Upper lobe of right lung (tissue), 1 donor: ENCODE measurements at regions not wholly inside any gene's neighbourhood (a gene's known extent, or its start where the extent isn't known, plus 50 kb on each side); places are given as distances from the start of the nearest gene placed in this dataset.

ENCODE experiments used
- ATAC-seq: fragments of 200-7000 bp; cut with Tn5 transposase; one replicate; pipeline ENCODE4 v1.9.1; 2020; ENCODE audit warnings: mild to moderate bottlenecking, moderate library complexity
- DNase-seq: peaks from one replicate; pipeline ENCODE4 v3.0.0-alpha.2; 2020
- H3K27ac ChIP-seq: fragments of 200-600 bp; one replicate; pipeline ENCODE4 v1.8.0; 2022
- H3K27me3 ChIP-seq: fragments of 200-600 bp; one replicate; pipeline ENCODE4 v1.8.0; 2022; ENCODE audit warnings: mild to moderate bottlenecking
- H3K36me3 ChIP-seq: fragments of 200-600 bp; one replicate; pipeline ENCODE4 v1.8.0; 2022
- H3K4me1 ChIP-seq: fragments of 200-600 bp; one replicate; pipeline ENCODE4 v1.8.0; 2022
- H3K4me3 ChIP-seq: fragments of 200-600 bp; one replicate; pipeline ENCODE4 v1.8.0; 2022; ENCODE audit warnings: mild to moderate bottlenecking
- H3K9me3 ChIP-seq: fragments of 200-600 bp; one replicate; pipeline ENCODE4 v1.8.0; 2022
- intact Hi-C: fragments of 100-400 bp; cut with DNase I; formaldehyde crosslinking; loops from one replicate; pipeline ENCODE4 v1.11.0; 2022
- TF ChIP-seq, protein P1 (sequence below): fragments of 200-600 bp; IDR thresholded peaks from one replicate; pipeline ENCODE4 v1.8.0; 2022; ENCODE audit warnings: antibody characterized with exemption
- donor health status: DM: no; HTN: yes; CAD: no; lungs with severe emphysema.

- ATAC-seq (no peak), DNase-seq (no peak)
- no peaks in the 10 kb centered on the region for H3K4me1 ChIP-seq
- TF ChIP-seq, protein P1, sequence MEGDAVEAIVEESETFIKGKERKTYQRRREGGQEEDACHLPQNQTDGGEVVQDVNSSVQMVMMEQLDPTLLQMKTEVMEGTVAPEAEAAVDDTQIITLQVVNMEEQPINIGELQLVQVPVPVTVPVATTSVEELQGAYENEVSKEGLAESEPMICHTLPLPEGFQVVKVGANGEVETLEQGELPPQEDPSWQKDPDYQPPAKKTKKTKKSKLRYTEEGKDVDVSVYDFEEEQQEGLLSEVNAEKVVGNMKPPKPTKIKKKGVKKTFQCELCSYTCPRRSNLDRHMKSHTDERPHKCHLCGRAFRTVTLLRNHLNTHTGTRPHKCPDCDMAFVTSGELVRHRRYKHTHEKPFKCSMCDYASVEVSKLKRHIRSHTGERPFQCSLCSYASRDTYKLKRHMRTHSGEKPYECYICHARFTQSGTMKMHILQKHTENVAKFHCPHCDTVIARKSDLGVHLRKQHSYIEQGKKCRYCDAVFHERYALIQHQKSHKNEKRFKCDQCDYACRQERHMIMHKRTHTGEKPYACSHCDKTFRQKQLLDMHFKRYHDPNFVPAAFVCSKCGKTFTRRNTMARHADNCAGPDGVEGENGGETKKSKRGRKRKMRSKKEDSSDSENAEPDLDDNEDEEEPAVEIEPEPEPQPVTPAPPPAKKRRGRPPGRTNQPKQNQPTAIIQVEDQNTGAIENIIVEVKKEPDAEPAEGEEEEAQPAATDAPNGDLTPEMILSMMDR = no peak
- no peaks in the 10 kb centered on the region for H3K27me3 ChIP-seq
- H3K36me3 ChIP-seq = no peaks in the 10 kb centered on the region
- no peaks in the 10 kb centered on the region for H3K9me3 ChIP-seq
- H3K4me3 ChIP-seq = no peak overlapping the region
- intact Hi-C loops = no loop called here
- no peak overlapping the region for H3K27ac ChIP-seq
Measured at GRCh38 chr2:194826241-194826640, 830.8 kb upstream of the SLC39A10 start.

GRCh38 chr2:194824450-194824849 is 832.6 kb upstream of the SLC39A10 start:
- H3K27me3 ChIP-seq = no peaks in the 10 kb centered on the region
- H3K27ac ChIP-seq = no peak overlapping the region
- no peak overlapping the region for H3K4me3 ChIP-seq
- DNase-seq (no peak), ATAC-seq (no peak)
- TF ChIP-seq, protein P1 = no peak
- H3K36me3 ChIP-seq = no peaks in the 10 kb centered on the region
- intact Hi-C loops = no loop called here
- no peaks in the 10 kb centered on the region for H3K4me1 ChIP-seq
- no peaks in the 10 kb centered on the region for H3K9me3 ChIP-seq

- H3K36me3 ChIP-seq = no peaks in the 10 kb centered on the region
- H3K9me3 ChIP-seq = no peaks in the 10 kb centered on the region
- intact Hi-C loops = no loop called here
Measured at GRCh38 chr2:194822657-194823056, 834.4 kb upstream of the SLC39A10 start.

GRCh38 chr2:194822097-194822496 is 834.9 kb upstream of the SLC39A10 start:
- no peak for ATAC-seq
- intact Hi-C loops = no loop called here
- TF ChIP-seq, protein P1 = no peak
- H3K9me3 ChIP-seq = no peaks in the 10 kb centered on the region
- H3K27ac ChIP-seq = no peak overlapping the region
- no peaks in the 10 kb centered on the region for H3K4me1 ChIP-seq
- H3K4me3 ChIP-seq = no peak overlapping the region
- no peaks in the 10 kb centered on the region for H3K36me3 ChIP-seq
- DNase-seq = no peak
- H3K27me3 ChIP-seq = no peaks in the 10 kb centered on the region

More at GRCh38 chr2:194822657-194823056, 834.4 kb upstream of the SLC39A10 start:
- ATAC-seq (no peak), DNase-seq (no peak)
- H3K4me1 ChIP-seq = no peaks in the 10 kb centered on the region
- TF ChIP-seq, protein P1 = no peak
- H3K27me3 ChIP-seq = no peaks in the 10 kb centered on the region
- H3K4me3 ChIP-seq = no peak overlapping the region
- H3K27ac ChIP-seq = no peak overlapping the region

DNA sequence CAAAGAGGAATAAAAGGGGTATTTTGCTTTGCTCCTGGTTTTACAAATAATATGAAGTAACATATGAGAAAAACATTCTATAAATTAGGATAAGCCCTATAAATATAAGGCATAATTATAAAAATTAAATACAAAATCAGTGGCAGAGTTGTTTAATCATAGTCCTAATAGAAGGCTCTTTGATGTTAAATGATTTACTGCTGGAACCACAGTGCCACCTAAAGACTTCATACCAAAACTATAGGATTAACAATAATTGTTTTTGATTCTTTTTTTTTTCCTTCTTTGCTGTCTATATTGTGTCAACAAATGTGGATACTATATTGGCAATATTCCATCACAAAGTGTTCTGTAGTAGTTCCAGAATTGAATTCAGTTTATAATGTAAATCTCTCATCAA is 837.7 kb upstream of the SLC39A10 start:
- intact Hi-C loops = no loop called here
- DNase-seq = no peak
- H3K27ac ChIP-seq = no peak overlapping the region

GRCh38 chr2:194815475-194815874 is 841.6 kb upstream of the SLC39A10 start:
- intact Hi-C loops = no loop called here
- no peaks in the 10 kb centered on the region for H3K36me3 ChIP-seq
- H3K9me3 ChIP-seq = no peaks in the 10 kb centered on the region
- ATAC-seq (no peak), DNase-seq (no peak)
- TF ChIP-seq, protein P1 = no peak
- H3K4me3 ChIP-seq = no peak overlapping the region
- no peak overlapping the region for H3K27ac ChIP-seq
- no peaks in the 10 kb centered on the region for H3K4me1 ChIP-seq
- H3K27me3 ChIP-seq = no peaks in the 10 kb centered on the region

More for the DNA sequence above, 837.7 kb upstream of the SLC39A10 start:
- TF ChIP-seq, protein P1 = no peak
- Histone ChIP-seq H3K27me3 (no peaks in the 10 kb centered on the region), H3K36me3 (no peaks in the 10 kb centered on the region), H3K9me3 (no peaks in the 10 kb centered on the region), H3K4me1 (no peaks in the 10 kb centered on the region), H3K4me3 (no peak overlapping the region)
- no peak for ATAC-seq
